Activated naive CD8-positive, alpha-beta T cell treated with anti-CD3 and anti-CD28 coated beads, Interleukin-2, amount 50 U/mL, for 24 hours (primary cell): ENCODE measurements at regions not wholly inside any gene's neighbourhood (a gene's known extent, or its start where the extent isn't known, plus 50 kb on each side); places are given as distances from the start of the nearest gene placed in this dataset.
"Not testable (repeated sequence)": the region's sequence is repeated elsewhere in the genome, so short reads cannot be mapped to it uniquely, and the experiment has no call there.

ENCODE experiments used
- ATAC-seq: fragments of 150-1000 bp; cut with Tn5 transposase; one replicate; pipeline ENCODE4 v1.10.0; 2021
- DNase-seq: peaks from one replicate; pipeline ENCODE4 v3.0.0; 2021
- H3K27ac Mint-ChIP-seq: one replicate; pipeline ENCODE4 v1.8.0; 2021; ENCODE audit warnings: mild to moderate bottlenecking, mixed read lengths
- H3K27me3 Mint-ChIP-seq: one replicate; pipeline ENCODE4 v1.8.0; 2021; ENCODE audit warnings: mixed read lengths
- H3K36me3 Mint-ChIP-seq: one replicate; pipeline ENCODE4 v1.8.0; 2021; ENCODE audit warnings: low read depth, mixed read lengths
- H3K4me1 Mint-ChIP-seq: one replicate; pipeline ENCODE4 v1.8.0; 2021; ENCODE audit warnings: mixed read lengths
- H3K4me3 Mint-ChIP-seq: one replicate; pipeline ENCODE4 v1.8.0; 2021; ENCODE audit warnings: mild to moderate bottlenecking, moderate library complexity, mixed read lengths
- H3K9me3 Mint-ChIP-seq: one replicate; pipeline ENCODE4 v1.8.0; 2021; ENCODE audit warnings: mixed read lengths

DNA sequence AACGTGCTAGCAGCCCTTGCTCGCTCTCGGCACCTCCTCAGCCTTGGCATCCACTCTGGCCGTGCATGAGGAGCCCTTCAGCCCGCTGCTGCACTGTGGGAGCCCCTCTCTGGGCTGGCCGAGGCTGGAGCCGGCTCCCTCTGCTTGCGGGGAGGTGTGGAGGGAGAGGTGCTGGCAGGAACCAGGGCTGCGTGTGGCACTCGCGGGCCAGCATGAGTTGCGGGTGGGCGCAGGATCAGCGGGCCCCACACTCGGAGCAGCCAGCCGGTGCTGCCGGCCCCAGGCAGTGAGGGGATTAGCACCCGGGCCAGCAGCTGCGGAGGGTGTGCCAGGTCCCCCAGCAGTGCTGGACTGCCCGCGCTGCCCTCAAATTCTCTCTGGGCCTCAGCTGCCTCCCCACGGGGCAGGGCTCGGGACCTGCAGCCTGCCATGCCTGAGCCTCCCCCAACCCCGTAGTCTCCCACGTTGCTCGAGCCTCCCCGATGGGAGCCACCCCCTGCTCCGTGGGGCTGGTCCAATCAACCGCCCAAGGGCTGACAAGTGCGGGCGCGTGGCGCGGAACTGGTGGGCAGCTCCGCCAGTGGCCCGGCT, 1743.4 kb upstream of the CELF4 start:
- not testable (repeated sequence) for H3K4me1 Mint-ChIP-seq, ATAC-seq, H3K27ac Mint-ChIP-seq, H3K27me3 Mint-ChIP-seq, DNase-seq, H3K4me3 Mint-ChIP-seq, H3K36me3 Mint-ChIP-seq
- peaks cover 19% of the 10 kb centered on the region for H3K9me3 Mint-ChIP-seq

DNA sequence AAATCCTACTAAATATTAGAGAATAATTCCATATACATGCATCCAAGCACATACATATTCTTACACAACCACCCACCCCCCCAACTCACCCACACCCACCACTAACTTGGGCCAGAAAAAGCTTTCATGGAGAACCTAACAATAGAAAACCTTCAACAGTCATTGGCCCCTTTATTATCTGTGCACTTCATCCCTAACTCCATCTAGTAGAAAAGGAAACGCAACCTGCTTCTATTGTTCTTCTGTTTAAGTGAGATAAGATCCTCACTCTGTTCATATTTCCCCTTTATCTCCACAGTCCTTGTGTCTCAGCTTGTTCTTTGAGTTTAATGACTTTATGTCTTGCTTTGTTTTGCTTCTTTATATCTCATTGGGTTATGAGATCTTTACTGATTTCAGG, 1740.2 kb upstream of the CELF4 start:
- Mint-ChIP-seq H3K27me3 (no peaks in the 10 kb centered on the region), H3K4me3 (no peak overlapping the region), H3K27ac (no peak overlapping the region), H3K4me1 (no peaks in the 10 kb centered on the region), H3K36me3 (no peaks in the 10 kb centered on the region), H3K9me3 (peaks cover 7% of the 10 kb centered on the region)
- ATAC-seq (no peak), DNase-seq (no peak)

DNA sequence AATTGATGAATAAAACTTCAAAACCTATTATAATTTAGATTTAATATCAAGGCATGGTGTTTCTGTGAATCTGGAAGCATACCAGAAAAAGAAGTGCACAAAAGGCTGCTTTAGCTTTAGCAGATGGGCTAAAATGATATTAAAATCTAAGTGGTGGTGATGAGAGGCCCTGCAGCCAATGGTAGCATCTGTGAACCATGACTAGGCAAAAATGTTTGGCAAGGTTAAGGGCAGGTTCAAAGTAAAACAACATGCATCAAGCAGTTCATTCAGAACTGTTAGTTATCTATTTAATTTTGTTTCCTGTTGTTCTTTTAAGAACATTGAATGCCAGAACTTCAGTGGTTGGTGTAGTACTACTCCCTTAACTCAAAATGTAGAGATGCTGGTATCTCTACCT, 1736.9 kb upstream of the CELF4 start:
- no peaks in the 10 kb centered on the region for H3K36me3 Mint-ChIP-seq
- ATAC-seq, result no peak

DNA sequence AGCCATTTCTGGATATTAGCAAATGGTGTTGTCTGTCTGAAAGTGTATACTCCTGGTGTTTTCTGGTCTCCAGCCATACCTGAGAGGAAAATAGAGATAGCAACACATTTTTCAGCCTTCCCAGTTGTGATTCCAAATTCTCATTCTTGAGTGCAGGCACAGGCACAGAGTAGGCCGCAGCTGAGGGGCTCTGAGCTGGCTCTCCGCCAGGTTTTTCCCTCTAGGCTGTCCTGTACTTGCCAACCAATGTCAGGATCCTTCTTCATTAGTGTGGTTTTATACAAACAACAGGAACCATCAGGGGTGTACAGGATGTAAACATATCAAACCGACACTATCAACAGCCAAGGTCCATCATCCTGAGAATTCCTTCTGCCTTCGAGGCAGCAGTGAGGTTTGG, 1733.6 kb upstream of the CELF4 start:
- no peak overlapping the region for H3K4me3 Mint-ChIP-seq
- no peak overlapping the region for H3K27ac Mint-ChIP-seq
- DNase-seq, result no peak
- no peaks in the 10 kb centered on the region for H3K27me3 Mint-ChIP-seq
- no peaks in the 10 kb centered on the region for H3K36me3 Mint-ChIP-seq
- H3K4me1 Mint-ChIP-seq, result no peaks in the 10 kb centered on the region
- ATAC-seq, result no peak
- peaks cover 4% of the 10 kb centered on the region for H3K9me3 Mint-ChIP-seq

More for the DNA sequence above, 1736.9 kb upstream of the CELF4 start:
- Mint-ChIP-seq H3K9me3 (no peaks in the 10 kb centered on the region), H3K27me3 (no peaks in the 10 kb centered on the region), H3K4me3 (no peak overlapping the region), H3K4me1 (no peaks in the 10 kb centered on the region), H3K27ac (no peak overlapping the region)
- DNase-seq, result no peak

DNA sequence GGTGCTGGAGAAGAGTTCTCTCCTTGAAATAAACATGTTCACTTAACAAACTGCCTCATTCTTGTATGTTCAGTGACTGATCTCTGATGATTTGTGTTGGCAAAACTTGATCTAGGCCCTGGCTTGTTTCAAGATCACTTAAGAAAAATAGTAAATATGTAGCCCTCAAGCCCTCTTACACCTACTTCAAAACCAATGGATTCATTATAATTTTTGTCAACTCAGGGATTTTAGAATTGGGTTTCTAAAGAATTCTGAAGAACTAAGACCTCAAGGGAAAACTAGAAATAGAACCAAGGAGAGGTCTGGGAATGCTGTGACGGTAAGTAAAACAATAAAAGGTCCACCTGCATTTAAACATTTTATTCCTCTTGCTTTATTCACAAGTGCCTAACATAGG, 1731.6 kb upstream of the CELF4 start:
- Mint-ChIP-seq H3K4me1 (no peaks in the 10 kb centered on the region), H3K27me3 (no peaks in the 10 kb centered on the region)

DNA sequence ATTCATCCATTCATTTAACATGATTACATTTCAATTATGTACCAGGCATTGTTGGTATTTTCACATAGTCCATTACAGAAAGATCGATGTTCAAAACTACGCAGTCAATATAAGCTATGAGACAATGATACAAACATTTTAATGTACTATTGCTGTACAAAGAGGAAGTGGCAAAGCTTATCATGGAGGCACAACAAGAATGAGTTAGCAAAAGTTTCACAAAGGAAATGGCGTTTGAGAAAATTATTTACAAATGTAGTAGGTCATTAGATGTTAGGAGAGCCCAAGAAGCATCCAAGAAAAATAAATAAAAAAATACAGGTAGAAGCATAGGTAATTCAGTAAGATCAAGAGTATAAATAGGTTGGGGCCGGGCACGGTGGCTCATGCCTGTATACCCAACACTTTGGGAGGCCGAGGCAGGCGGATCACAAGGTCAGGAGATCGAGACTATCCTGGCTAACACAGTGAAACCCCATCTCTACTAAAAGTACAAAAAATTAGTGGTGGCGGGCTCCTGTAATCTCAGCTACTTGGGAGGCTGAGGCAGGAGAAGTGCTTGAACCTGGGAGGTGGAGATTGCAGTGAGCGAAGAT, 1730.8 kb upstream of the CELF4 start:
- no peak overlapping the region for H3K4me3 Mint-ChIP-seq
- no peaks in the 10 kb centered on the region for H3K4me1 Mint-ChIP-seq
- DNase-seq (no peak), ATAC-seq (no peak)
- no peaks in the 10 kb centered on the region for H3K36me3 Mint-ChIP-seq
- H3K9me3 Mint-ChIP-seq, result peaks cover 4% of the 10 kb centered on the region
- no peak overlapping the region for H3K27ac Mint-ChIP-seq
- no peaks in the 10 kb centered on the region for H3K27me3 Mint-ChIP-seq

More for the DNA sequence above, 1731.6 kb upstream of the CELF4 start:
- DNase-seq, result no peak
- Mint-ChIP-seq H3K27ac (no peak overlapping the region), H3K36me3 (no peaks in the 10 kb centered on the region), H3K9me3 (peaks cover 4% of the 10 kb centered on the region), H3K4me3 (no peak overlapping the region)
- ATAC-seq, result no peak

DNA sequence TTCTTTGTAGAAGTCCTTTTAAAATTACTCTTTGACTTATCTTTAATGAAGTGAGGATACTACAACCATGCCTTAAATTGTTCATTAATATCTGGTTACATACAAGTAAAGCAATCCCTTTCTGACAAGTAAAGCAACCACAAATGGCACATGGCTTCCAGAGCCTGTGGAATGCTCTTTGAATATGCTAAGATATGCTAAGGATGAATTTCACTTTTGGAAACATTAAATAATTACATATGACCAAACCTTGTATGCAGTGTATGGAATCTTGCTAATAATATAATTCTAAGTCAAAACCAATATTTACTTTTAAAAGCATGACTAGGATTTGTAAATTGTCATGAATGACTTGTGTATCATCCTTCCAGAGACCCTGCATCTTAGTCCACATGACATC, 1711.2 kb upstream of the CELF4 start:
- no peaks in the 10 kb centered on the region for H3K36me3 Mint-ChIP-seq
- no peak for ATAC-seq
- no peak overlapping the region for H3K27ac Mint-ChIP-seq
- no peak for DNase-seq
- no peaks in the 10 kb centered on the region for H3K4me1 Mint-ChIP-seq
- H3K4me3 Mint-ChIP-seq, result no peak overlapping the region
- H3K9me3 Mint-ChIP-seq, result peaks cover 9% of the 10 kb centered on the region
- H3K27me3 Mint-ChIP-seq, result no peaks in the 10 kb centered on the region

DNA sequence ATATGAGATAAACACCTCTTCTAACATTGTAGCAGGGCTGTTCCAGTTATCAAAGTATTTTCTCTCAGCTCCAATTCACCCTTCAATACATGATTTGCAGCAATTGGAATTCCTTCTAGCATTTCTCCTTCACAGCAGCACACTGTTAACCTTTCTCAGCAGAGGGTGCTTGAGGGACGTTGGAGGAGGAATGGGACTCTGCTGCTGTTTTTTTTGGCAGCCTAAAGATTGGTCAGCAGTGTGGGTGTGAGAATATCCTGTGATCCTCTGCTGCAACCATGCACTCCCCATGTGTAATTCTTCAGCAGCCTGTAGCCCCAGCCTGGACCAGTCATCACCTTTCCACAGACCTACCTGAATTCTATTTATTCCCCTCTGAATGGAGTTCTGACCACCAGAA, 1708.9 kb upstream of the CELF4 start:
- DNase-seq (no peak), ATAC-seq (no peak)
- H3K9me3 Mint-ChIP-seq, result peaks cover 9% of the 10 kb centered on the region
- H3K4me1 Mint-ChIP-seq, result no peaks in the 10 kb centered on the region
- no peaks in the 10 kb centered on the region for H3K36me3 Mint-ChIP-seq
- no peak overlapping the region for H3K27ac Mint-ChIP-seq
- H3K27me3 Mint-ChIP-seq, result no peaks in the 10 kb centered on the region
- no peak overlapping the region for H3K4me3 Mint-ChIP-seq

DNA sequence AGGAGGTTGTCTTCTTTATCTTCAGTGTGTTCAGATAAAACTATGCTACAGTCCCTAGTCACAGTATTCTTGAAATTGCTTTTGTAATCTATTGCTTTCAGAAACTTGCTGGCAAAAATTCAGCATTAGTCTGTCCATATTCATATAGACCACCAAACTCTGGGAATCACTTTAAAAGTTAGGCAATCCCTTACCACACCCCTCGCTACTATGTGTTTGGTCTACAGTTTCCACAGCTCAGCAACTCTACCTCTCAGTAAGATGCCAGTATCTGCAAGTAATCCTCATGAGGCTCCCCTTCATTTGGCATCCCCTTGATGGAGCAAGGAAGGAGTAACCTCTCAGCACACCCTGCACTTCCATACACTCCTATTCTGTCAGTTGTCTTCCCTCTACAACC, 1706.6 kb upstream of the CELF4 start:
- no peak overlapping the region for H3K27ac Mint-ChIP-seq
- H3K4me1 Mint-ChIP-seq, result no peaks in the 10 kb centered on the region
- no peak for ATAC-seq
- peaks cover 9% of the 10 kb centered on the region for H3K9me3 Mint-ChIP-seq
- DNase-seq, result no peak
- no peaks in the 10 kb centered on the region for H3K36me3 Mint-ChIP-seq
- no peak overlapping the region for H3K4me3 Mint-ChIP-seq
- H3K27me3 Mint-ChIP-seq, result no peaks in the 10 kb centered on the region

DNA sequence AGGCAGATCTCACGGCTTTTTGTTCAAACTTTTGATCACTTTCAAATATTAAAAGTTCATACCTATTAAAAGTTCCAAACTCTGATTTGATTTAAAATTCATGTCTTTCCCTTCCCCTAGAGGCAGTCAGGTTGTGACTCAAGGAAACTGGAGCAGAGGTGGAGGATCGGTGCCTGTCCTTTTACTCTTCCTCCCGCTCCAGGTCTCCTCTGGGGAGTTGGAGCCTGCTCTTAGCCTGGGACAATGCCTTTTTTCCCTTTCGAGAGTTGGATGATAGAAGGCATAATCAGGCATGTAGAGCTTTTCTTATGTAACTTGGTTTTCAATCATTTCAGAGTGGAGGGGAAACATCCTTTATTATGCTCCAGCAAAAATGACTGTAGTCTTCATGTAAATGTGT, 1706.1 kb upstream of the CELF4 start:
- no peak overlapping the region for H3K4me3 Mint-ChIP-seq
- DNase-seq, result no peak
- no peaks in the 10 kb centered on the region for H3K36me3 Mint-ChIP-seq
- no peak overlapping the region for H3K27ac Mint-ChIP-seq
- no peaks in the 10 kb centered on the region for H3K27me3 Mint-ChIP-seq
- ATAC-seq, result no peak
- peaks cover 8% of the 10 kb centered on the region for H3K9me3 Mint-ChIP-seq
- no peaks in the 10 kb centered on the region for H3K4me1 Mint-ChIP-seq

DNA sequence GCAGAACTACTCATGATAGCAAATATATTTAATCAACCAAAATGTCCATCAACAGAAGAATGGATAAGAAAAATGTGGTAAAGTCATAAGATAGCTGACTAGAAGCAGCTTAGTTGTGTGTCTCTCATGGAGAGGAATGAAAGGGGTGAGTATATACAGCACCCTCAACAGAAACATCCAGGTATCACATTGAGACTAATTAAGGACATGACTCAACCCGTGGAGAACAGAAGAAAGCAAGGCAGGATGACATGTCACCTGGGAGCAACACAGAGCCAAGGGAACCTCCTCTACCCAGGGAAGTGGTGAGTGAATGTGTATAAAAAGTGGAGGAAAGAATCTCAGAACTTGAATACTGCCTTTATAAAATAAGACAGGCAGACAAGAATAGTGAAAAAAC, 1695.0 kb upstream of the CELF4 start:
- Mint-ChIP-seq H3K36me3 (no peaks in the 10 kb centered on the region), H3K4me3 (no peak overlapping the region), H3K27ac (no peak overlapping the region), H3K27me3 (no peaks in the 10 kb centered on the region), H3K4me1 (no peaks in the 10 kb centered on the region), H3K9me3 (peaks cover 23% of the 10 kb centered on the region)
- ATAC-seq (no peak), DNase-seq (no peak)

DNA sequence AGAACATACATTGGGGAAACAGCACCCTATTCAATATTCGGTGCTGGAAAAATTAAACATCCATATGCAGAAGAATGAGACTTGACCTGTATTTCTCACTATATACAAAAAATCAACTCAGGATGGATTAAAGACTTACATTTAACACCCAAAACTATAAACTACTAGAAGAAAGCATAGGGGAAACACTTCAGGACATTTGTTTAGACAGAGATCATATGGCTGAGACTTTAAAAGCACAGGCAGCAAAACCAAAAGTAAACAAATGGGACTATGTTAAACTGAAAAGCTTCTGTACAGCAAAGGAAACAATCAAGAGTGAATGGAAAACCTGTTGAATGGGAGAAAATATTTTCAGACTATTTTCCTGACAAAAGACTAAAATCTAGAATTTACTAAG, 1694.1 kb upstream of the CELF4 start:
- no peak overlapping the region for H3K27ac Mint-ChIP-seq

DNA sequence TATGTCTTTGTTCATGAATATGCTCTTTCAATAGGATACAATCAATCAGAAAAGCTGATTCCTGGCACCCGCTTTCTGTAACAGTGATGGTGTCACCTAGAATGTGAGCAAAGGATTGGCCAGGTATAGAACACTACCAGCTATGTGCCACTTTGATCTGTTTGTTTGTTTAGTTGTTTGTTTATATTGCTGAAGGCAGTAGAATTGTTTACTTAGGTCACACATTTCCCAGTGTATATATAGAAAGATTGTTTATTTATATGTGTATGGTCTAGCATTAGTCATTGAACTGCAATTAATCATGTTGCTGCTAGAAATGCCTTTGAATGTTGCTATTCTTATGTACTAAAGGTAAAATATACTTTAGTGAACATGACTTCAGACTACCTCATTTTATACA, 1678.6 kb upstream of the CELF4 start:
- ATAC-seq (no peak), DNase-seq (no peak)
- peaks cover 3% of the 10 kb centered on the region for H3K9me3 Mint-ChIP-seq
- no peaks in the 10 kb centered on the region for H3K36me3 Mint-ChIP-seq
- no peak overlapping the region for H3K4me3 Mint-ChIP-seq
- H3K4me1 Mint-ChIP-seq, result no peaks in the 10 kb centered on the region
- no peaks in the 10 kb centered on the region for H3K27me3 Mint-ChIP-seq
- H3K27ac Mint-ChIP-seq, result no peak overlapping the region

More for the DNA sequence above, 1694.1 kb upstream of the CELF4 start:
- Mint-ChIP-seq H3K36me3 (no peaks in the 10 kb centered on the region), H3K9me3 (peaks cover 22% of the 10 kb centered on the region), H3K27me3 (no peaks in the 10 kb centered on the region), H3K4me3 (no peak overlapping the region), H3K4me1 (no peaks in the 10 kb centered on the region)
- ATAC-seq, result no peak
- DNase-seq, result no peak

DNA sequence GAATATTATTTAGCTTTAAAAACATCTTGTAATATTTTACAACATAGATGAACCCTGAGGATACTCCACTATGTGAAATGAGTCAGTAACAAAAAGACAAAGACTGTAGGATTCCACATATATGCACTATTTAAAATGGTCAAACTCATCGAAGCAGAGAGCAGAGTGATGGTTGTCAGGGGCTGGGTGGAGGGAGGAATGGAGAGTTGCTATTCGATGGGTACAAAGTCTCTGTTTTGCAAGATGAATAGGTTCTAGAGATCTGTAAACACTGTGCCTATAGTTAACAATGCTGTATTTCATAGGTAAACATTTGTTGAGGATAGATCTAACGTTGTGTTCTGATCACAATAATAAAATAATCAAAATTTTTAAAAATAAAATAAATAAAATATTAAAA, 1675.9 kb upstream of the CELF4 start:
- DNase-seq, result no peak
- Mint-ChIP-seq H3K4me3 (no peak overlapping the region), H3K27me3 (no peaks in the 10 kb centered on the region), H3K36me3 (no peaks in the 10 kb centered on the region), H3K9me3 (peaks cover 3% of the 10 kb centered on the region), H3K4me1 (no peaks in the 10 kb centered on the region), H3K27ac (no peak overlapping the region)
- ATAC-seq, result no peak

DNA sequence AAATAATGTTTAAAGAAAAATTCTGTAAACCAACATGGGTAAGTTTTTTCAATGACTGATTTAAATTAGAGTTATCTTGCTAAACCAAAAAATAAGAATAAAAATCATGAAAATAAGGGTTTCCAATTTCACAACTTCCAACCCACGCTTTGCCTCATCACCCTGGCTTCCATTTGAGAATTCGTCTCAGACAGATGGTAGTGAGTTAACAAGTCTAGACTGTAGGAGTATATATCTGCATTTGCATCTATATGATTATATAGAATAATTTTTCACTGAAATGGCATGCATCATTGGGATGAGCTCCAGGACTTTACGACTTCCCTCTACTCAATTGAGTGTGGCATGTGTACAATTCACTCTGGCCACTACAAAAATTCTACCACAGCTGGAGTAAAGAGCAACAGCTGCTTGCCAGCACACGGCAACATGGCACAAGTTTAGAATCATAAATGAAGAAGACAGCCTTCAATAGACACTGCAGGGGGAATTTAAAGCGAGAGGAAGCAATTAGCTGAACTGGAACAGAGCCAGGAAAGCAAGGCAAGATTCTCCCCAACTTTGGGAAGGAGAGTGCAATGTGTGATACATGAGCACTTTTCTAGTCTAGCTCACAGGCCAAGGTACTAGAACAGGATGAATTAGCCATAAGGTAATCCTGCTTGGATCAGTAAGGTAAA, 1673.5 kb upstream of the CELF4 start:
- H3K9me3 Mint-ChIP-seq, result peaks cover 3% of the 10 kb centered on the region
- H3K27ac Mint-ChIP-seq, result no peak overlapping the region
- no peaks in the 10 kb centered on the region for H3K4me1 Mint-ChIP-seq
- ATAC-seq (no peak), DNase-seq (no peak)
- no peak overlapping the region for H3K4me3 Mint-ChIP-seq
- no peaks in the 10 kb centered on the region for H3K27me3 Mint-ChIP-seq
- H3K36me3 Mint-ChIP-seq, result no peaks in the 10 kb centered on the region
